ENCODE measurements at regions not wholly inside any gene's neighbourhood (a gene's known extent, or its start where the extent isn't known, plus 50 kb on each side); places are given as distances from the start of the nearest gene placed in this dataset.
"Not testable (repeated sequence)": the region's sequence is repeated elsewhere in the genome, so short reads cannot be mapped to it uniquely, and the experiment has no call there.

DNA sequence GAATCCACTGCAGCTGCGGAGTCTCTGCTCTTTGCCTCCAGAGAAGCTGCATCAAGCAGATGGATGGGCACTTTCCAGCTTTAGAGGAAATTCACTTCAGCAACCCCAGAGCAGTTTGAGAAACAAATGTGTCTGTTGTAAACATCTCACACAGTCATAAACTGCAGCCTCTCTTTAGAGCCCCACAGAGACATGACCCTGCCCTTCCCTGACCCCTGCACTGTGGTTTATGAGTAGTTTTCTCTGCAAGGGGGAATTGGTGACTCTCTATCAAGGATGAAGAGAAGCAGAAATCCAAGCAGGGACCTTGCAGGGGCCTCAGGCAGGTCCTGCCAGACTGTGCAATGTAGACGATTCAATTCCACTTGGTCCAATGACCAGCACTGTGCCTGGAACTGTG lies 160.2 kb downstream of the SH2D4B start:
- ChIA-PET CTCF (no interaction called here), POLR2A (no interaction called here)

DNA sequence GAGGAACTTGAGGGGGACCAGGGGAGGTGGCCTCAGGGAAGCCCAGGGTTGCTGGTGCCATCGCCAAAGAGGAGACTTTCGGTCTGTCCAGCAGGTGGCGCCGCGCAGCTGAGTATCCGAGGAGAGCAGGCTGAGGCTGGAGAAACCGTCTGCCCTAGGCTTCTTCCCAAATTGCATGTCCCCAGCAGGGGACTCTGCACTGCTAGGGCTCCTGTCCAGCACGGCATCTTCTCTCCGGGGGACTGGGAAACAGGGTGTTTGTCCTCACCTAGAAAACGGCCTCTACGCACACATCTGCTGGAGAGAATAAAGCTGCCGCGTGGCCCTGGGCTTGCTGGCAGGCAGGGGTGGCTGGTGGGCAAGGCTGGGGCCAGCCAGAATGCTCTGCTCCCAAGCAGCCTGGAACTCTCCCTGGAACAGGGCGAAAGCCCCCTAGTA lies 161.9 kb downstream of the SH2D4B start:
- CTCF ChIA-PET: interaction anchor here (0.6 to 2.4 kb wide), 4 partner anchors 9 to 224 kb away, joined by 3 to 6 read pairs (median 4); no protein-coding TSS in a partner anchor
- POLR2A ChIA-PET: no interaction called here

DNA sequence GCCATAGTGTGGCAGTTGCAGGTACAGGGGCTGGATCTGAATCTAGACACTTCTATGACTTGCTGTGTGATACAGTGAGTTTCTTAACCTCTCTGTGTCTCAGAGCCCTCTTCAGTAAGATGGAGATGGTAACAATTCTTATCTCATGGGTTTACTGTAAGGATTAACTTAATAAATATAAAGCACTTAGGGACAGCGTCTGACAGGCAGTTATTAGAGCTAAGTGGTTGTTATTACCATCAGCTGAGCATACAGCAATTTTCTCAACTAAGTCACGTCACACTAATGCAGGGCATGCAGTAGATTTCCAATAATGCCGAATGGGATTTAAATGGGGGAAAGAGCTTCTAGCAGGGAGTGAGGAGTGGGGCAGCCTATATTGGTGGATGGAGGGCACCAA lies 162.6 kb downstream of the SH2D4B start:
- ChIA-PET CTCF (interaction anchor here (1.2 to 2.4 kb wide), 3 partner anchors 8 to 35 kb away, joined by 4 to 6 read pairs (median 5); no protein-coding TSS in a partner anchor), POLR2A (no interaction called here)

DNA sequence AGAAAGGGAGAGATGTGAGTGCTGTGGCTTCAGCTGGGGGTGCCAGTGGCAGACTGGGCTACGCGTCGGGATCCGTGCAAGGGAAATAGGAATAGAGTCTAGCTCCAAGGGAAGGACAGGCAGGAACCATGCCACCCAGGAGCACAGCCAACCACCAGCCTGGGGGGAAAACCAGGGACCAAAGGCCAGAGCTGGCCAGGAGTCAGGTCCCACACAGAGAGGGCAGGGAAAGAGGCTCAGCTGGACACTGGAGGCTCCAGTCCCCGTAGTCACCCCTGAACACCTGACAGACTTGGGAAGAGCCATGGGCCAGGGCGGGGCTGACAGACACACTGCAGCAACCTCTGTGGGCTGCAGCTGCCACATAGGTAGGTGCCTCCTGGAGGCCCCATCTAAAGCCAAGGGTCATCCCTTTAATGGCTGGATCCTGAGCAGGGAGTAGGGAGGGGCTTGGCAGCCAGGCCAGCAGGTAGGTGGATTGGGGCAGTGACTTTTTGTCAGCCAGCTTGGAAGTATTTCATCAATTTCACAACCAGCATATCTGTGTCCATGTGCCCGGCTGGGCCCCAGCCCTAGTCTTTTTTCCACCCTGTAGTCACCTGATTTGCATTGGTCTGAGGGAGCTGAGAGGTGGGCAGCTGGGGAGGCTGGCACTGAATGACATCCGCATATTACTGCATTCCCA lies 163.2 kb downstream of the SH2D4B start:
- POLR2A ChIA-PET: no interaction called here
- CTCF ChIA-PET: interaction anchor here (1.2 to 2.4 kb wide), 2 partner anchors 7 to 36 kb away, joined by 4 to 6 read pairs; no protein-coding TSS in a partner anchor

DNA sequence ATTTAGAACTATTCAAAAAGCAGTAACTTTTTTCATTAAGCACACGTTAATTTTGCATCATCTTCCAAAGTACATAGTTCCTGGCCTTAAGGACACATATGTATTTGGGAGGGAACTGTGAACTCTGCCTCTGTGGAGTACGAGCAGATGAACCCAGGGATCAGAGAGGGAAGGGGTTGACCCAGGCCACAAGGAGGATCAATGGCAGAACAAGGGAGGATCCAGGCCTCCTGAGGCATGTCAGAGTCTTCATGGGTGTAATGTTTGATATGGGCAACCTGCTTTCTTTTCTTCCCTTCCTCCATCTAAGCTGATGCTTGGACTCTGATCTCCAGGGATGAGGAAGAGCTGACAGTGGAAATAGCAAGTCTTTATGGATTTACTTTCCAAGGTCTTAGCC lies 164.0 kb downstream of the SH2D4B start:
- POLR2A ChIA-PET: no interaction called here
- CTCF ChIA-PET: no interaction called here

DNA sequence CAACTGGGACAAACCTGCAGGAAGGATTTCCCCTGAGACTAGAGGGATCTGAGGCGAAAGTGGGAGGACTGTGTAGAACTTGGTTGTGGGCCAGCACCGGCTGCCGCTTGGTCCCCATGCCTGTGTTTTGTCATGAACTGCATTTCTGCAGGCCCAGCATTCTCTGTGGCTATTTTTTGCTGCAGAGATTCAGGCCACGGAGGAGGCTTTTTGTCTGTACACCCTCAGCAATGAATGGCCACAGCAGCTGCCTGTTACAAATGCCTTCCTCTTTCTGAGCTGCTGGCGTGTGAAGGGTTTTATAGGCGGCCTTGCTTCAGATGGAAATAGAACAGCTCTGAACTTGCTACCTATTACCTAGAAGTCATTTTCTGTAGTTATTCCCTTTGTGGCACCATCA lies 164.4 kb downstream of the SH2D4B start:
- ChIA-PET POLR2A (no interaction called here), CTCF (no interaction called here)

DNA sequence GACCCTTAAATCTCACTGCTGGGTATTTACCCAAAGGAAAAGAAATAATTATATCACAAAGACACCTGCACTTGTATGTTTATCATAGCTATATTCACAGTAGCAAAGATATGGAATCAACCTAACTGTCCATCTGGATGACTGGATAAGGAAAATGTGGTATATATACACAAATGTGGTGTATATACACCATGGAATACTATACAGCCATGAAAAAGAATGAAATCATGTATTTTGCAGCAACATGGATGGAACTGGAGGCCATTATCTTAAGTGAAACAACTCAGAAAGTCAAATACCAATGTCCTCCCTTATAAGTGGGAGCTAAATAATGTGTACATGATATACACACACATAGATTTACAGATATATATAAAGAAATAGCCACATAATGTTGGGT lies 168.2 kb downstream of the SH2D4B start:
- CTCF ChIA-PET: no interaction called here
- POLR2A ChIA-PET: no interaction called here

DNA sequence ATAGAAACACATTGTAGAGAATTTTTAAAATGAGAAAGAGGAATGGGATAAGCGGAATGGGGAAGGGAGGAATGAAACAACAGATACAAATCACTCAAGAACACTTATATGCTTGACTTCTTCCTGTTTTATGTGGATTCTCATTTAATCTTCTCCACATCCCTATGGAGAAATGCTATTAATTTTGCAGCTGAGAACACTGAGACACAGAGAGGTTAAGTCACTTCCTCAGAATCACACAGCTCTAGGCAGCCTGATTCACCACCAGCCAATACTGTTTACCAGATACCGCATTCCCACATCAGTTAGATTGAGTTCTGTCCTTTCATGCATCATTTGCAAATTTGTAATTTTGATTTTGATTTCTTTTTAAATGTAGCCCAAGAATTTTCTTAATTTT lies 170.5 kb downstream of the SH2D4B start:
- ChIA-PET CTCF (interaction anchor here (1.2 kb wide), 1 partner anchor 8 kb away, joined by 4 read pairs; no protein-coding TSS in a partner anchor), POLR2A (no interaction called here)

DNA sequence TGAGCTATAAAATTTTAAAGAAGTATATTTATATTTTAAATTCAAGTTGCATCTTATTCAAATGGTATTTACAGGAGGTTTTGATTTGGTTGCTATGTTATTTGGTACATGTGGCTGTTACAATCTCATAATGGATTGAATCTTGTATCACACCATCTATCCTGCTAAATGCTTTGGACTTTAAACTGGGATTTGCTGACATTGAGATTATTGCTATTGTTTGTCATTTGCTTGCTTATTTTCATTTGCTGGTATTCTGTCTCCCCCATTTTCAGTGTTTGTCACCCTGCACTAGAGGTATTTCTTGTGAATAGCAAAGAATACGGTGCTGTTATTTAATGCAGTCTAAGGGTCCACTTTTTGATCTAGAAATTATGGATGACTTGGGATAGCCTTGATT lies 171.1 kb downstream of the SH2D4B start:
- ChIA-PET POLR2A (no interaction called here), CTCF (interaction anchor here (1.2 kb wide), 1 partner anchor 9 kb away, joined by 4 read pairs; no protein-coding TSS in a partner anchor)

DNA sequence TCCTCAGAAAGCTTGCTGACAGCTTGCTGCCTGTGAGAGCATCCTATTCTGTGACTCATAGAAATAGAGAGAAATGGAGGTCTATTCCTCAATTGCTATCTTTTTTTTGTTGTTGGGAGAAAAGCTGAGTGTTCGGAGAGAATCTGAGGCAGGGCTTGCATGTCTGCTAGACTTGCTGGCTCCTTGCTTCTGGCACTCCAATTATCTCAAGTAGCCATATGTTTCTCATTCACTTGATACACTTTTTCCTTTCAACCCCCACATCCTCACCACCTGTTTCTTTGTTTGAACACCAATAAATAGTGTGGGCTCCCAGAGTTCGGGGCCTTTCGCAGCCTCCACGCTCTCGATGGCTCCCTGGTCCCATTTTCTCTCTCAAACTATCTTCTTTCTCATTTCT lies 172.2 kb downstream of the SH2D4B start:
- CTCF ChIA-PET: no interaction called here

DNA sequence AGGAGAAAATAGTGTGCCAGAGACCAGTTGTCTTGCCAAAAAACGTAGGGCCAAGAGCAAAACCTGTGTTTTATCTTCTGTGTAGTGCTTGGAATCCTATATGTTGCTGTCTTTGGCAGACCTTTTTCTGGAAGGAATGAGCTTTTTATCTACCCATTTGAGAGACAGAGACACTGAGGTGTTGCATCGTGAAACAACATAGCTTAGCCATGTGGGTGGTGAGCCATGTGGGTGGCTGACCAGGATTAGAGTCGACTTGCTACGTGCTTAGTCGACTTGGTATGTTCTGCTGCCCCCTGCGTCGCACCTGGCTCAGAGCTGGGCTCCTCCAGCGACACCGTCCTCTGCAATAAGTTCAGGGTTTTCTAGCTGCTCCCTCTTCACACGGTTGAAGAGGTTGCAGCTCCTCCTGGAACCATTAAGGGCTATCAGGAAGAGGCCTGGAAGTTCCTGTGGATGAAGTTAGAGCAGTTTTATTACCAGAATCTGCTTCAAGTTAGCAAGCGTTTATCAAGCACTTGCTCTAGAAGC lies 175.8 kb downstream of the SH2D4B start:
- ChIA-PET CTCF (interaction anchor here (1.1 to 1.3 kb wide), 2 partner anchors 14 to 291 kb away, joined by 3 to 5 read pairs; no protein-coding TSS in a partner anchor), POLR2A (no interaction called here)

More for the DNA sequence above, 172.2 kb downstream of the SH2D4B start:
- POLR2A ChIA-PET: no interaction called here

DNA sequence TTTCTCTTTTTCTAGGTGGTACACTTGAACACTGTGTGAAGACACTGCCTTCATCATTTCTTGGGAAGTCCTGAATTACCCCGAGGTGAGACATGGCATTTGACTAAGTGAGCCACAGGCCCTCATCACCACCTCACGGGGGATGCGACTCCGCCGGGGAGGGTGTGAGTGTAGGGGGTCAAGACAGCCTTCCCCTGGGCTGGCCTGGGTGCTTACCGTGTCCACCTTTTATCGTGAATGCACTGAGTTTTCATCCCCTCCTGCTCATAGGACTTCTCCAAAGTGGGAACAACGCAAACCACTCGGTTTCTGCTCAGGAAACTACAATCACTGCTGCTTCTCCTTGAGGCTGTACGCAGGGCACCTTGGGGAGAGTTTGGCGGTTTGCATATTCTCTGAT lies 176.9 kb downstream of the SH2D4B start:
- CTCF ChIA-PET: interaction anchor here (1.1 to 1.3 kb wide), 2 partner anchors 15 to 292 kb away, joined by 3 to 5 read pairs; no protein-coding TSS in a partner anchor
- POLR2A ChIA-PET: no interaction called here

DNA sequence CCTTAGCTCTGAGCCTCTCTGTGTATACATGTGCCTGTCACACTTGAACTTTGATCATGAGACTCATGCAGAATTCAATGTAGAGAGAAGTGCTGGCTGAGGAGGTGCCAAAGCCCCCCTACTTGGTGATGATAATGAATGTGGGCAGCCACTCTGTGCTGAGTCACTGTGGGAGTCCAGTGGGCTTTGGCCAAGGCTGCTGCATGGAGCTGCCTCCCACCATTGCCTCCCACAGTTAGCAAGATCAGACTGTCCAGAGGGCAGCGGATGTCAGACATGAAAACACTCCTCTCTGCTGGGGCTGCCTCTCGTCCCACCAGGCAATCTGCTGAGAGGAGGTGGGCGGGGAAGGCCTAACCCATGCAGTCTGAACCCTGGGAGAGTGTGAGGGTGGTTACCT lies 180.3 kb downstream of the SH2D4B start:
- ChIA-PET POLR2A (no interaction called here), CTCF (no interaction called here)

DNA sequence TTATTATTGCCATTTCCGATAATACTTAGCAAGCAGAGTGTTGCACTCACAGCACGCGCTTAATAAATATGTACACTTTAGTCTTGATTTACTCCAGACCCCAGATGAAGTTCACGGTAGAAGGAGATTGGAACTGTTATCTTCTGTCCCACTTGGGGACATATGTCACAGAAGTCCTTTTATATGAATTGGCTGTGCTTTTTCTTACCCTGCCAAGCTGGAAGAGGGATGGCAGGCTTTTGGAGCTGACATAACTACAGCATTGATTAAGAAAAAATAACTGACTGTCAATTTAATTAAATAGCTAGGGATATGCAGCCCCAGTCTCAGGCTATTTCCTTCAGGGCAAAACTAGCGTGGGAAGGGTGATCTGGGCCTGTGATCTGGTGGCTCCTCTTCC lies 182.2 kb downstream of the SH2D4B start:
- POLR2A ChIA-PET: no interaction called here
- CTCF ChIA-PET: no interaction called here

DNA sequence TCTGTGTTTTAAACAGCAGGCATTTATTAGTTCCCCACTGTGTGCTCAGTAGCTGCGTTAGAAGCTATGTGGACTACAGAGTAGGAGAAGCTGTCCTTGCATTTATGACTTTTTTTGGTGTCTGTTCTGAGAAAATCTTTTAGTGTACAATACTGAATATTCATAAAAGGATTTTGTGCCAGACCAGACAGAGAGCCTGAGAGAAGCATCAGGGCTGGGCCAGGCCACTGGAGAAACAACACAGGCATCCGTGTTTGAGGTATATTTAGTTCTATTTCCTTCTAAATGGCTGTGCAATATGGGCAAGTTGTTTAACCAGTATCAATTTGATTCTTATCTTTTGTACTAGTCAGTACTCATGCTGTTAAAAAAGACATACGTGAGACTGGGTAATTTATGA lies 182.8 kb downstream of the SH2D4B start:
- CTCF ChIA-PET: no interaction called here
- POLR2A ChIA-PET: no interaction called here

DNA sequence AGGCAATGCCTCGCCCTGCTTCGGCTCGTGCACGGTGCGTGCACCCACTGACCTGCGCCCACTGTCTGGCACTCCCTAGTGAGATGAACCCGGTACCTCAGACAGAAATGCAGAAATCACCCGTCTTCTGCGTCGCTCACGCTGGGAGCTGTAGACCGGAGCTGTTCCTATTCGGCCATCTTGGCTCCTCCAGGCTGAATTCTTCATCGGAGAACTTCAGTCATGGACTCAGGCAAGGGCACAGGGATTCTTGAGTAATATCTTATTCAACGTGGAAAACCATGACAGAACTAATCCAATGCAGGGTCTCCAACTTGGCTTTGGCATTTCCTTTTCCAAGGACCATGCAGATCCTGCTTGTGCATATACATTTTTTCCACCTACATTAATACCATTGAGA lies 190.7 kb downstream of the SH2D4B start:
- CTCF ChIA-PET, POLR2A ChIA-PET: not testable (repeated sequence)

DNA sequence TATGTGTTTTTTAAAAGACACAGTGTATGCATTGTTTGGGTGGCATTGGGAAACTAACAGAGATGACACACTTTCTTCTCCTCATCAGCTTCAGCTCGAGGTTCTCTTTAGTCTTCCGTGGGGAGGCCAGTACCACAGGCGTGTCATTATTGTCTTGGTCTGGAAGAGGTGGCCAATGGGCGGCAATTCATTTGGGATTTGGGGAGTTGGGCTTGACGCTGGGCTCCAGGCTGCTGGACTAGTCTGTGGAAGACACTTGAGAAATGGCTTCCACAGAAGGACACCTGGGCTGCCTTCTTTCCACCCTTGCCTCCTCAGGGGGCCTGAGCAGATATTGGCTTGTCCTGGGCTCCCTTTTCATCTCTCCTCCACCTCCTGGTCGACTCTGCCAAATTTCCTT lies 192.2 kb downstream of the SH2D4B start:
- ChIA-PET POLR2A (no interaction called here), CTCF (no interaction called here)

DNA sequence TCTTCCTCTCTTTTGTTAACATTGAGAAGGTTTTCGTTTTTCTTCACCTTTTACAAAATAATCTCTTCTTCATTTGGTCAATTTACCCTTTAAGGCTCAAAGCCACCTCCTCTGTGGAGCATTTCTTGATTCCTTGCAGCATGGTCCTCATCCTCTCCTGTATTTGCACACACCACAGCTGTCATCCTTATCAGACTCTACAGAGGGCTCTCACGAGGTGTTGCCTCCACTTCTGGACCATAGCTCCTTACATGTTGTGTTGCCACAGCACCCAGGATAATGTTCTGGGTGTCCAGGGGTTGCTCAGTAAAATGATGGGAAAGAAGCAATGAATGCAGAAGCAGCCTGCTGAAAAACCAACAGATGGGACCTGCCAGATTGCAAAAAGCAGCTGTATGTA lies 192.8 kb downstream of the SH2D4B start:
- CTCF ChIA-PET: no interaction called here

DNA sequence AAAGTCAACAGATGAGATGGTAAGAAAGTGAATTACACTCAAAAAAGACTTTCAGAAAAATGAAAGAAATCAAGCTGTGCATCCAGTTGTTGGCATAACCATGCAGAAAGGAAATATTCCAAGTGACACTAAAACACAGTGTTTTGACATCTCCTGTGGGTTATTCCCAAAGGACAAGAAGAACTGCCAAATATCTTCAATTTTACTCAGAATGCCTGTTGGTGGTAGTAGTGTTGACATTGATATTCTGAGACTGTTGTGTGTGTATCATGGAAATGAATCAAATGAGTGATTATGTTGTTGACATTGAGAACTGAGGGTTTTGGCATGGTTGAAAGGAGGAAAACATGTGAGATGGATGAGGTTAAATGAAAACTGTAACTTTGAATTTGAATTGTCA lies 196.9 kb downstream of the SH2D4B start:
- ChIA-PET CTCF (interaction anchor here (0.7 kb wide), 1 partner anchor 336 kb away, joined by 3 read pairs; no protein-coding TSS in a partner anchor), POLR2A (no interaction called here)

More for the DNA sequence above, 192.8 kb downstream of the SH2D4B start:
- POLR2A ChIA-PET: no interaction called here

DNA sequence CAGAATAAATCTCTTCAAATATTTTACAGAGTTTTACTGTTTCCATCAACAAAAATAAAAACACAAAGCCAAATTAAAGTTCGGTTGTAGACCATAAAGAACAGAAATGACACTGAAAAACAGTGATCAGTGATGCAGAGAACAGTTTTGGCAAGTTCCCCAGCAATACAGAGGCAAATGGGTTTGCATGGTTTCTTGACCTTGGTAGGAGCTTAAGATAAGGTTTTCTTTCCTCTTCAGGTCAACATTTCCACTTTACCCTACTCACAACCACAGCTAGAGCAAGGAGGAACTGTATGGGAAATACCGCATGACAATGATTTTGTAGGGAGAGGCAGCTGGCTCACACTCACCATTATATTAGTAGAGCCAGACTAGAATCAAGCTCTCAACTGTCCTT lies 199.5 kb downstream of the SH2D4B start:
- ChIA-PET POLR2A (no interaction called here), CTCF (no interaction called here)

DNA sequence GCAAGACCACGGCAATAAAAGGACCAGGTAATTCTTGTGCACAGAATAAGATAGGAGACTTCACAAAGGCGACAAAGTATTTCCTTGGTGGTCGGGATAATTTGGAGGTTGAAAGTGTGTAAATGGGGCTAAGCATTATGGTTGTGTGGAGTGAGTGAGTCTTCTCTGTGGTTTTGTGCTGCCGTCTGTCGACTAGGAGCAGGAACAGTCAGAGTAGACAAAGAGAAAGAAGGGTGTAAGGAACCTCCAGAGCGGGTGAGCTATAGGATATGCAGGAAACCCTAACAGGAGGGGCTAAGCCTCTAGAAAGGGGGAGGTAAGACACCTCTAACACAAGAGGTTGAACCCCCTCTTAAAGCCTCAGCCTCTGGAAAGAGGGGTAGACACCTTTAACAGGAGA lies 201.6 kb downstream of the SH2D4B start:
- CTCF ChIA-PET: no interaction called here
- POLR2A ChIA-PET: no interaction called here
